HG03159 (cell line): ENCODE measurements at regions not wholly inside any gene's neighbourhood (a gene's known extent, or its start where the extent isn't known, plus 50 kb on each side); places are given as distances from the start of the nearest gene placed in this dataset.
A peak's percentile ranks its signal among the peaks of the same experiment; 100 is the strongest.

Source experiments
- ATAC-seq: cut with Tn5 transposase; IDR thresholded peaks from one replicate; pipeline ENCODE4 v1.9.1; 2021; ENCODE audit warnings: mild to moderate bottlenecking, moderate library complexity; ENCODE audit not compliant: unreplicated experiment

DNA sequence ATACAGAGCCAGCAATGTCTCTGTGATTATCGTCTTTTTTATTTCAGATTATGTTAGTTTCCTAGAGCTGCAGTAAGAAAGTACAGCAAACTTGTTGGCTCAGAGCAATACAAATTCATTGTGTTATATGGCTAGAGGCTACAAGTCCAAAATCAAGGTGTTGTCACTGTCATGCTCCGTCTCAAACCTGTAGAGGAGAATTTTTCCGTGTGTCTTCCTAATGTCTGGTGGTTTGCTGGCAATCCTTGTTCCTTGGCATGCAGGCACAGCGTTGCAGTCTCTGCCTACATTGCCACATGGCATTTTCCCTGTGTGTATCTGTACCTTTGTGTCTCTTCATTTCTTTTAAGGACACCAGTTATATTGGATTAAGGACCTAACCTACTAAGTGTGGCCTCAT lies 244.4 kb downstream of the LRRIQ3 start:
- ATAC-seq = no peak

GRCh38 chr1:73953186-73953585 lies 244.8 kb downstream of the LRRIQ3 start:
- ATAC-seq = no peak

DNA sequence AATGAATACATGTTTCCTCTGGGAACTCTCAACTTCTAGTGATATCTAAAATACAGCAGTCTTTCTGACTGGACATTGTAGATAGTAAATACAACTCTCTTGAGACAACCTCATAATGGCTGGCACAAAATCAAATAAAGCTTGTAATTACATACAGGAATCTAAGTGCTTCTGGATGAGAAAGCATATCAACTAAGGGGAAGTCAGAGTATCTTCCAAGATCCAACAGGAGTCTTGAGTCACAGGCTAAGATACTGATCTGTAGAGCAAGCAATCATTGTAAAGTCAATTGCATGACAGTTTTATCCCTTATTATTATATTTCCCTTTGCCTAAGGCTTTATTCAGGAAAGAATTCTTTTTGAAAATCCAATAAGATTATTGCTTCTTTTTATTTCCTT lies 249.9 kb downstream of the LRRIQ3 start:
- ATAC-seq = no peak

- ATAC-seq = no peak
These were observed 251.0 kb downstream of the LRRIQ3 start for GRCh38 chr1:73947009-73947408.

DNA sequence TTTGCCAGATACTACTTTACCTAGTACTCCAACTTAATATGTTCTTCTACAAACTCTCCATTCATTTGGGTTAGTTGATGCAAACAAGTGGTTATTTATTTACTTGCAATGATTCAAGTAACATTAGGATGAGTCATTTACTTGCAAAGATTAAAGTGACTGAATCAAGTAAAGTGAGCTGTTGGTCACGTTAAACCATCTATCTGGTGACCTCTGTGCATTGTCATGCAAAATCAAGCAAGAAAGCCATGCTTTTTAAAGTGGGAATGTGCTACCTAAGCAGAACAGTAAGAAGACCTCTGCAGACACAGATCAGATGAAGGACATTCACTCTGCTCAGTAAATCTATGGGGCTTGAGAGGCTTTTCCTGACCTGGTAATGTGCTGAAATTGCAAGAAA lies 254.7 kb downstream of the LRRIQ3 start:
- no peak for ATAC-seq

DNA sequence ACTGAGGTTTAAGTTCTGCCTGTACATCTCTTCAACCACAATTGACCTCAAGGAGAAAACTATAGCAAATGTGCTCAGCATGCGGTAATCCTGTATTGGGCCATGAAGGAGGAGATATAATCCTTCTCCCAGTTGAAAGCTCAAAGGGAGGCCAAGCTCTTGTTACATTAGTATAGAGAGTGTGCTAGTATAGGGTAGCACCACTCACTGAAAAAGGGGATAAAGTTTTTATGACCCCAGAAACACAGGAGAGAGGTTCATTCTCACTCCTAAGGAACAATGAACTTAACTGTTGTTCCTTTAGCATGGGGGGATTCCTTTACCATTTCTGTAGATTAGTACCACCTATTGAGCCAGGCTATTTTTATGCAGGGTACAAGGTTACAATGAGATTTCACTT lies 267.7 kb downstream of the LRRIQ3 start:
- ATAC-seq = no peak

- no peak for ATAC-seq
These were observed 283.0 kb downstream of the LRRIQ3 start for GRCh38 chr1:73914951-73915350.

GRCh38 chr1:73913025-73913424 lies 285.0 kb downstream of the LRRIQ3 start:
- no peak for ATAC-seq

GRCh38 chr1:73911849-73912248 lies 286.1 kb downstream of the LRRIQ3 start:
- ATAC-seq = no peak

DNA sequence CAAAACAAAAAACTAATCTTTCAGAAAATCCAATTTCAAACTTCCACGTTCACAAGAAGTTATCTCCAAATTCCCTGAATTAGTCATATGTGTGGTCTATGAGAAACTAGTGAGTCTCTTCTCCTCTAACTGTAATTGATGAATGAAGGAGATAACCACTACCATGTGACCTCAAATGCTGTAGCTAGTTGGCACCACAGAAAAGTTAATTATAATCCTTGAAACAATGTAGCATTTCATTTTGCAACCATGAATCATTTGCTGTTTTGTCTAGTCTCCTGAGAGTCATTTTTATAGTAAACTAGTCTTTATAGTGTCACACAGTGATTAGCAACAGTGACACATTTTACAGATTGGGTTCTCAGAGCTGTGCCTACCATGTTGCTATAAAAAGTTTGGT lies 287.5 kb downstream of the LRRIQ3 start:
- ATAC-seq = no peak

- no peak for ATAC-seq
These were observed 287.9 kb downstream of the LRRIQ3 start for GRCh38 chr1:73910062-73910461.

DNA sequence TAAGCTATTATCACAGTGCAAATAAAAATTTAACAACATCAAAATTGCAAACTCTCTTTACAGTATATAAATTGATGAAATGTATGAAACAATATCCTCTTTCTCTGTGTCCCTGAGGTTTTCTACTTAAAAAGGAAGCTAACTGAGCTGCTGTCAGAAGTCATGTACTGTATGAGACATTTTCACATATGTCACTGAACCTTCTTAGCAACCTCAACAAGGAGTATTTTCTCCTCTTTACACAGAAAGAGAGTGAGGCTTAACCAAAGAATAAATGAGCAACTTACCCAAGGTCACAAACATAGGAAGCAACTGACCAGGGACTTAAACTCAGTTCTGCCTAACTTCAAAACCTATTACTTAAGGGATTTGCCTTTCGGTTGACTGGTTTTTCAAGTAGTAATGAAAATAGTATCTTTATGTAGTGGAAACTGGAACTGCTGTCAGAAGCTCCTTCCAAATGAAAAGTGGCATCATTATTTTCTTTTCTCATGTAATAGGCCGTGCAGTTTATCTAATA lies 288.9 kb downstream of the LRRIQ3 start:
- no peak for ATAC-seq

GRCh38 chr1:73907051-73907450 lies 290.9 kb downstream of the LRRIQ3 start:
- no peak for ATAC-seq

DNA sequence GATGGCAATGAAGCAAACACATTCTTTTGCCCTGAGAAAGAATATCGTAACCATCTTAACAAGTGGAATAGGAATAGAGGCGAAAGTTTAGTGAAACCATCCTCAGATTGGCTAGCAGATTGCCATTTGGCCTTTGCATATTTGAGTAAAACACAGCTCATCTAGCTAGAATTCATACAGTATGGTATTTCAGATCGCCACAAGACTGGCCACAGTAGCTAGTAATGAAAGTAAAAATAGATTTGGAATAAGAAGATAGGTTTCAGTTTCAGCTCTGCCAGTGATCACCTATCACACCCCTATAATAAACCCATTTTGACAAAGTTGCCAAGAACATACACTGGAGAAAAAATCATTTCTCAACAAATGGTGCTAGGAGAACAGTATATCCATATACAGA lies 294.9 kb downstream of the LRRIQ3 start:
- ATAC-seq = peak; percentile 46

DNA sequence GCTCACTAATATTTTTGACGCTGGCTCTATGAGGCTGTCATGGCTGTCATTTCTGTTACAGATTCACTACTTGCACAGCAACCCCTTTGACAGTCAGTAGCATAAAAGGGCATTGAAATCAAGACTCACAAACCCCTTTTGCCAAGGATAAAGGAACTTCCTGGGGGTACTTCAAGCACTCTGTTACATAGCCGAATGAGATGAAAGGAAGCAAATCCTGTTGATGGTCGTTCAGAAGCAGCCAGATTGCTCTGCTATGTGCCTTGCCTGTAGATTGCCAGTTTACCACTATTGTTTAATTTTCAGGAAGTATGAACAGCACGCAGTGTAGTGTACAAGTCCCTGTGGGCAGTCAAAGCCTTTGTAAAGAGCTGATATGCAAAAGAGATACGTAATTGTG lies 296.2 kb downstream of the LRRIQ3 start:
- no peak for ATAC-seq

DNA sequence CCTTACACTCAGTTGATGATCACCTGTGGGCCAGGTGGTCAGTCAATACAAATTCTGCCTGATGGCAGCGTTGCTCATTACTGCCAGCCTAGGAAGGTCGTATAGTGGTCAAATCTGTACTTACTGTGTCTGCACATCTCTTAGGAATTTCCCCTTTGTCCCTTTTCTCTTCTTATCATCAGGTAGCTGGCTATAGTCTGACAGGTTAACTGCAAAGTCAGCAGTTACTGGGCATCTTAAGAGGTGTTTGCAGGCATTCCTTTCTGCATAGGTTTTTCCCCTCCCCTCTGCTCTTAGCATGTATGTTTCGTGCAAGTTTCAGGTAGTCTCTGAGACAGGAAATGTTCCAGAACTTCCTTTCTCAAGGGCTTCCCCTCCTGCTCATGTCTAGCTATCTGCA lies 298.7 kb downstream of the LRRIQ3 start:
- ATAC-seq = no peak

DNA sequence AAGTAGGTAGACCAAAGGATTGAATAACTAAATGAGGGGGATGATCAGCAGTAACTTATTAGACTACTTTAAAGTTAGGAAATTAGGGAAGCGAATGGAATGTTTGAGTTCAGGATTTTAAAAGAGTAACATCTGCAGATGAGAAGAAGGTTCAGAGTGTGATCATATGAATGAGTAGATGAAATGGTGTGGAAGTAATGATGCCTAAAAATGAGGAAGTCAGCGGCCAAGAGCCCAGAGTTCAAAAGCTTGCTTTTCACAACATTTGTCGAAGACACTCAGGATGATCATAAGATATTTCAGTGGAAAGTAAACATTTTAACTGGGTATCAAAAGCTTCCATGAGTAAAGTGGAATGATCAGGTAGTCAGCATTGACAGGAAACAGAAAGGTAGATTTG lies 299.4 kb downstream of the LRRIQ3 start:
- no peak for ATAC-seq

DNA sequence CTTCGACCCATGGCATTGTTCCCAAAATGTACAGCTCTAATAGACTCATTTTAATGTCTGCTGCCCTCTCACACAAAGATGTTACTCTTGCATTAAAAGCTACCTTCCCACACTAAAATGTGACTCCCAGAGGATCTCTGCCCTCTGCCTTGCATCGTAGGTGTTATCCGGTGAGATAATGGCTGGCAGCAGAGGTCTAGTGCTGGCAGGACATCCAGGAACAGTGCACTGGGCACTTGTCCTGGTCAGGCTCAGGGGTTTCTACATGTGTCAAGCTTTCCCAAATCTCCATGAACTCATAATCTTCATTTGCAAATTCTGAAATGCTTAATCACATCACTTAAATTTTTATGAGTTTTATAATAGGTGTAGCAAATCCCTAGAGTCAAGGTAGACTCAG lies 310.6 kb downstream of the LRRIQ3 start:
- no peak for ATAC-seq

DNA sequence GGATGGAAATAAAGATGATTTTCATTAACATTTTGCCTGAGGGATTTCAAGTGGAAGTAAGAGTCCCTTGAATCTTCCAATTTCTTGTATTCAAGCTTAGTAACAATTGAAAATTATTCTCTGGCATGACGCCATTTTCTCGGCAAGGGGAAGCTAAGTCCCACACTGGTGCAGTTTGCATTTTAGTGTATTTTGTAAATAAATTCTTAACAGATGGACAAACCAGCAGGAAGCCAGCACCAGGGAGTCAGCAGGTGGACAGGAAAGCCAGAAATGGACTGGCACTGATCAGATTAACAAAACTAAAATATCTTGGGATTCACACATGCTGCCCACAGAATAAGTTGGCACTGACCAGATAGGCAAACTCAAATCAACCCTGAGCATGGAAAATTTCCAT lies 311.3 kb downstream of the LRRIQ3 start:
- no peak for ATAC-seq

DNA sequence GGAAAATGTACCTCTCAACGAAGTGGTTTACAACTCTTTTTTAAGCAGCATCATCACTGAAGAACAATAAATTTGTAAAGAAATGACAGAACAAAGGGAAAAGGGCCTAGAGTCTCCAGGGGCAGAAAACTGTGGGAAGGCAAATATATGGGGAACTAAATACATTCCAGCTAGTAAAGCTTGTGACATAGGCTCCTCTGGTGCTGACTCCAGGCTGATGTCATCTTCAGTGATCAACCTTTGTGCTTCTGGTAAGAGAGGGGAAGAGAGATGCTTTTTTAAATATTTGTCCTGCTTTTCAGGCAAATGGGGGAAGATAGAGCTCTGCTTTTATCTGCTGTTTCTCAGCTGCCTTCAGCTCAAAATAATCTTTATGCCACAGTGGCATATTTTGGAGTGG lies 323.2 kb downstream of the LRRIQ3 start:
- no peak for ATAC-seq

DNA sequence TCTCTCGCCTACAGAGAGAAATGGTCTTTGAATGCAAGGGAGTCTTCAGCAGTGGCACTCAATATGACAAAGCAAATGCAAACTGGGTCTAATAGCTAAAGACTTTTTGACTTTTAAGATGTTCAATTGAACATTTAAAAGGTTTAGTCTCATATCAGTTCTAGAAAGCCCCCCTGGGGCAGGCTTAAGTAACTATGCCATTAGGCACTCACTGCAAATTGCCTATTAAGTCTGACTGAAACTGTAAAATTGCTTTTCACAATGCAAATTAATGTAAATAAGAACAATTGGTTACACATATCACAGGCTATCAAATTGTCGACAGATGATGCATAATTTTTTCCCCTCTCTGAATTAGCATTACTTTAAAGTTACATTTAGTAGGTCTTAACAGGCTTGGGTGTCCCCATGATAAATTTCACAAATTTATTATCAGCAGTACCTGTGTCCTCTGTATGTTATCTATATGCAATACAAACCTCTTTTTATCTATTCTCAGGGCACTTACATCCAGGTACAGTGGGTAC lies 329.1 kb downstream of the LRRIQ3 start:
- ATAC-seq = no peak

DNA sequence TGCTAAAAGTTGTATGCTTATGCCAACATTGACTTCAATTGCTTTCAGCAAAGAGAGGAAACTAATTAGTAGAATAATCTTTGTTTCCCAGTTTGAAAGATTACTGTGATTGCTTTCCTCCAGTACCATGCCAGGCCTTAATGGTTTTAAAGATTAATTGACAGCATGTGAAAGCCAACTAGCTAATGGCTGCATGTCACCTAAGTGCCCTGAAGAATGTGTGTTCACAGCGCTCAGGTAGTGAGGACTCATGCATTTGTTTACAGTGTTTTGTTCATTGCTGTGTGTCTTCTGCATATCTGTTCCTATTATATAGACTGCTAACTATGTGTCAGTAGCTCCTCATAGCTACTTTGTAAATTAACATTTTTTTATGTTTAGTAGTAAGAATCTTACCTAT lies 335.6 kb downstream of the LRRIQ3 start:
- ATAC-seq = no peak

DNA sequence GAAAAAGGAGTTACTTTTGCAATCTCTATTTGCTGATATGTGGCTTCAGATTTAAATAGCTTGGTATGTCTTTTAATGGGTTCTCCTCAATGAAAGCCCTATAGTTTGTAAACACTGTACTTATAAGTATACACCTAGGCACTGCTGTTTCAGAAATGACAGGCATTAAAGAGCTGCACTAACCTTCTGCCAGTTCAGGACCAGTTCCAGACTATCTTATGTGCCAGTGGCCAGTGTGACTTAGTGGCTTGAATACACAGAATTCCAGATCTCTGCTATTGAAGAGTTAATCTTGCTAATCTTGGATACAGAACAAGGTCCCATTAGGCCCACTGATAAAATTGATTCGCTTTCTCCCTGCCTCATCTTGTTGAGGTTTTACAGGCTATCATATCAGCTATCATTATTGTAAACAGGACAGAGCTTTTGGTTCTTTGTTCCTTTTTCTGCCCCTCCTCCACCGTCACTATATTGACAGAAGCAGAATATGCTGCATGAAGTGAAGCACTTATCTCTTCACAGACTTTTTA lies 337.5 kb downstream of the LRRIQ3 start:
- ATAC-seq = no peak
